ENCODE measurements at regions not wholly inside any gene's neighbourhood (a gene's known extent, or its start where the extent isn't known, plus 50 kb on each side); places are given as distances from the start of the nearest gene placed in this dataset.

- no peak overlapping the region for H3K14ac ChIP-seq (replicated peaks; ENCODE audit: low read depth, low read length)
- H3K4me3 ChIP-seq (ENCODE audit: insufficient read depth, low read depth, low read length): no peak overlapping the region
- H3K9me3 ChIP-seq (ENCODE audit: control insufficient read depth, insufficient read depth, low read length): no peaks in the 10 kb centered on the region
- H2BK20ac ChIP-seq (ENCODE audit: low read depth, low read length): no peak overlapping the region
- no CpG with 5 or more reads among the region's 2 CpGs for WGBS, 2 experiments (ENCODE audit: extremely low coverage in 2 of 2, insufficient read length in 1 of 2)
- no peak overlapping the region for H4K8ac ChIP-seq (ENCODE audit: low read depth in 2 of 2, low read length in 2 of 2)
- no peak overlapping the region for H2BK5ac ChIP-seq (ENCODE audit: low read depth, low read length, poor library complexity, severe bottlenecking)
- no TSS peak for BruUV-seq (replicated peaks)
- no peak overlapping the region for H2AK5ac ChIP-seq (ENCODE audit: low read depth, low read length)
- H3K4me2 ChIP-seq (ENCODE audit: low read depth, low read length): no peak overlapping the region
- H4K20me1 ChIP-seq (ENCODE audit: insufficient read depth, low read length): no peaks in the 10 kb centered on the region
- POLR2A ChIA-PET (ENCODE audit: unreplicated experiment): no interaction called here
- no peak overlapping the region for H3K27ac ChIP-seq (ENCODE audit: insufficient read depth, low read length)
- TF ChIP-seq BHLHE40 (IDR thresholded peaks at IDR 0.05; ENCODE audit: low read depth, low read length) (no peak), NFE2L2 (IDR thresholded peaks at IDR 0.05; ENCODE audit: low read depth, low read length) (no peak), MXI1 (IDR thresholded peaks at IDR 0.05; ENCODE audit: borderline replicate concordance, low read depth, low read length) (no peak), CEBPB (IDR thresholded peaks at IDR 0.05; ENCODE audit: low read depth, low read length) (no peak), USF2 (IDR thresholded peaks at IDR 0.05; ENCODE audit: low read depth, low read length) (no peak), MAFK (IDR thresholded peaks at IDR 0.05; ENCODE audit: low read depth, low read length) (no peak), RAD21 (IDR thresholded peaks at IDR 0.05; ENCODE audit: low read length) (no peak), SMC3 (IDR thresholded peaks at IDR 0.05; ENCODE audit: low read depth, low read length) (no peak), POLR2A (IDR thresholded peaks at IDR 0.05; ENCODE audit: low read depth, low read length) (no peak), RCOR1 (IDR thresholded peaks at IDR 0.05; ENCODE audit: insufficient replicate concordance, low read length) (no peak), CTCF (conservative IDR thresholded peaks at IDR 0.05; ENCODE audit: low read depth, low read length) (no peak), RFX5 (IDR thresholded peaks at IDR 0.05; ENCODE audit: low read depth, low read length) (no peak), ELK1 (IDR thresholded peaks at IDR 0.05; ENCODE audit: borderline replicate concordance, low read depth, low read length) (no peak), MAZ (IDR thresholded peaks at IDR 0.05; ENCODE audit: borderline replicate concordance, low read depth, low read length) (no peak), FOS (IDR thresholded peaks at IDR 0.05; ENCODE audit: low read depth, low read length) (no peak), CHD1 (IDR thresholded peaks at IDR 0.05; ENCODE audit: low read depth, low read length) (no peak)
- H2BK120ac ChIP-seq (ENCODE audit: low read depth, low read length): no peak overlapping the region
- H3K4ac ChIP-seq (ENCODE audit: low read depth, low read length): no peak overlapping the region
- dilution Hi-C loops (cut with HindIII; ENCODE audit: low sequenced_read_pairs, unreplicated experiment) (no loop called here), intact Hi-C loops (cut with micrococcal nuclease) (no loop called here), in situ Hi-C loops (cut with MboI; ENCODE audit: low sequenced_read_pairs) (no loop called here)
- no peak for ATAC-seq (ENCODE audit: low read depth)
- H3K4me1 ChIP-seq (ENCODE audit: control insufficient read depth, insufficient read depth, low read length): no peaks in the 10 kb centered on the region
- no peak overlapping the region for H2AFZ ChIP-seq (replicated peaks; ENCODE audit: low read length, poor library complexity)
- H2BK15ac ChIP-seq (ENCODE audit: low read depth, low read length): no peak overlapping the region
- H2AK9ac ChIP-seq (replicated peaks; ENCODE audit: low read depth, low read length, poor library complexity): no peak overlapping the region
- H3K23ac ChIP-seq (ENCODE audit: low read depth, low read length): no peak overlapping the region
- no peak overlapping the region for H3K9ac ChIP-seq (ENCODE audit: low read depth, low read length)
- no peaks in the 10 kb centered on the region for H3K27me3 ChIP-seq (ENCODE audit: control insufficient read depth, insufficient read depth, low read length)
- H4K91ac ChIP-seq (ENCODE audit: insufficient read depth, low read depth, low read length): no peak overlapping the region
- H3K36me3 ChIP-seq (ENCODE audit: control insufficient read depth, insufficient read depth, low read length): no peaks in the 10 kb centered on the region
- no peak overlapping the region for H3K56ac ChIP-seq (ENCODE audit: extremely low read depth, insufficient read depth, low read length)
- DNase-seq: no peak
- no peak overlapping the region for H3K18ac ChIP-seq (ENCODE audit: low read depth, low read length)
- H3K79me1 ChIP-seq (ENCODE audit: low read depth in 1 of 2, low read length in 2 of 2): no peaks in the 10 kb centered on the region
- no peaks in the 10 kb centered on the region for H3K9me1 ChIP-seq (ENCODE audit: insufficient read depth, low read length)
- CTCF ChIA-PET: interaction anchor here (0.6 kb wide), 1 partner anchor 11 kb away, joined by 3 read pairs; no protein-coding TSS in a partner anchor
- H4K5ac ChIP-seq (ENCODE audit: low read depth, low read length): no peak overlapping the region
Measured at GRCh38 chr9:17870722-17871121, 291.9 kb downstream of the SH3GL2 start.
